Right lobe of liver (tissue), 4 donors: ENCODE measurements at regions not wholly inside any gene's neighbourhood (a gene's known extent, or its start where the extent isn't known, plus 50 kb on each side); places are given as distances from the start of the nearest gene placed in this dataset.

ENCODE experiments used
- CTCF ChIP-seq, 4 donors: fragments of 200-600 bp in 3 of 4; fragments of 450-650 bp in 1 of 4; IDR thresholded peaks; one replicate each; pipeline versions ENCODE4 v1.5.1 to v1.8.0; 2016 to 2022; ENCODE audit warnings: antibody characterized with exemption in 4 of 4, mild to moderate bottlenecking in 2 of 4
- POLR2A ChIP-seq: fragments of 450-650 bp; IDR thresholded peaks from one replicate; pipeline ENCODE4 v1.6.1; 2017; ENCODE audit warnings: antibody characterized with exemption, mild to moderate bottlenecking
- donor health status: DM: no; HTN: no; CAD: no.
- donor health status: DM: no; HTN: no; CAD: no.
- donor health status: DM: no; HTN: yes; CAD: no.

GRCh38 chr2:18487106-18487913 is 73.1 kb downstream of the RDH14 start:
- no peak for TF ChIP-seq POLR2A
- TF ChIP-seq CTCF (IDR thresholded peaks at IDR 0.05), result no peak
